Psoas muscle (tissue), 7 donors: ENCODE measurements at regions not wholly inside any gene's neighbourhood (a gene's known extent, or its start where the extent isn't known, plus 50 kb on each side); places are given as distances from the start of the nearest gene placed in this dataset.
A peak's percentile ranks its signal among the peaks of the same experiment; 100 is the strongest.

ENCODE experiments used
- ATAC-seq, 4 donors: fragments of 200-7000 bp; cut with Tn5 transposase; one replicate each; pipeline ENCODE4 v1.9.1; 2020; ENCODE audit warnings: moderate library complexity in 3 of 4, mild to moderate bottlenecking in 2 of 4
- DNase-seq, 2 donors: peaks; one replicate each; pipeline ENCODE4 v3.0.0-alpha.2; 2020
- H3K27ac ChIP-seq: fragments of 200-600 bp; one replicate; pipeline ENCODE4 v1.8.0; 2022
- H3K27me3 ChIP-seq, 3 donors: fragments of 200-600 bp in 1 of 3; one replicate each; pipeline versions ENCODE4 v1.6.1 to v1.8.0; 2013 to 2022; ENCODE audit warnings: low read length in 2 of 3, mild to moderate bottlenecking in 2 of 3, moderate library complexity in 1 of 3; ENCODE audit not compliant: insufficient read depth in 3 of 3
- H3K36me3 ChIP-seq, 2 donors: fragments of 200-600 bp in 1 of 2; one replicate each; pipeline versions ENCODE4 v1.6.1 to v1.8.0; 2013 to 2022; ENCODE audit warnings: low read depth in 1 of 2, mild to moderate bottlenecking in 1 of 2, moderate library complexity in 1 of 2; ENCODE audit not compliant: insufficient read depth in 1 of 2
- H3K4me1 ChIP-seq: fragments of 200-600 bp; one replicate; pipeline ENCODE4 v1.8.0; 2022
- H3K4me3 ChIP-seq: fragments of 200-600 bp; one replicate; pipeline ENCODE4 v1.8.0; 2022; ENCODE audit warnings: mild to moderate bottlenecking
- H3K9me3 ChIP-seq: fragments of 200-600 bp; one replicate; pipeline ENCODE4 v1.8.0; 2022
- CTCF ChIP-seq: fragments of 200-600 bp; IDR thresholded peaks from one replicate; pipeline ENCODE4 v1.8.0; 2022; ENCODE audit warnings: antibody characterized with exemption
- WGBS, 3 donors: extraction: QIAGEN DNeasy Blood & Tissue Kit; methylation state at CpG; one replicate each; pipeline versions ENCODE4 v1.1.6 to v1.1.7; 2013; 5-methylcytosine and 5-hydroxymethylcytosine counted together
- intact Hi-C, 2 donors: fragments of 100-400 bp; cut with DNase I; formaldehyde crosslinking; loops; one replicate each; pipeline versions ENCODE4 v1.11.0 to v1.14.2; 2022
- donor health status: healthy with polysubstance abuse.
- donor health status: DM: no; HTN: no; CAD: no; lungs with moderate emphysema.
- donor health status: Bipolar disorder and iron deficiency.
- donor health status: healthy.
- donor health status: DM: yes; HTN: yes; CAD: no.
- donor health status: DM: no; HTN: no; CAD: no.
- donor health status: DM: yes; HTN: yes; CAD: no.

GRCh38 chr9:75707191-75707590 lies 183.3 kb upstream of the PCSK5 start:
- intact Hi-C loops = no loop called here
- Histone ChIP-seq H3K4me1 (no peaks in the 10 kb centered on the region), H3K9me3 (no peaks in the 10 kb centered on the region), H3K4me3 (no peak overlapping the region), H3K36me3 (no peaks in the 10 kb centered on the region), H3K27me3 (no peaks in the 10 kb centered on the region), H3K27ac (no peak overlapping the region)
- DNase-seq (no peak), ATAC-seq (no peak)
- no peak for TF ChIP-seq CTCF
- WGBS, 3 donors = 75 to 83% (median 79%) methylated on average over 1 to 2 of the region's 2 CpGs

GRCh38 chr9:75709698-75710097 lies 180.8 kb upstream of the PCSK5 start:
- intact Hi-C loops = no loop called here
- 68 to 83% (median 69%) methylated on average over 2 of the region's 2 CpGs for WGBS, 3 donors
- no peaks in the 10 kb centered on the region for H3K9me3 ChIP-seq
- H3K4me1 ChIP-seq = no peaks in the 10 kb centered on the region
- no peak for TF ChIP-seq CTCF
- no peak overlapping the region for H3K27ac ChIP-seq
- DNase-seq (no peak), ATAC-seq (no peak)
- no peaks in the 10 kb centered on the region for H3K36me3 ChIP-seq
- H3K4me3 ChIP-seq = no peak overlapping the region
- no peaks in the 10 kb centered on the region for H3K27me3 ChIP-seq

- Histone ChIP-seq H3K27me3 (no peaks in the 10 kb centered on the region), H3K9me3 (no peaks in the 10 kb centered on the region), H3K36me3 (no peaks in the 10 kb centered on the region), H3K4me3 (no peak overlapping the region), H3K27ac (no peak overlapping the region), H3K4me1 (no peaks in the 10 kb centered on the region)
- ATAC-seq = no peak
- intact Hi-C loops = no loop called here
- TF ChIP-seq CTCF = no peak
- DNase-seq = no peak
Observed at GRCh38 chr9:75712700-75713099, 177.8 kb upstream of the PCSK5 start.

- no peak overlapping the region for H3K4me3 ChIP-seq
- no peaks in the 10 kb centered on the region for H3K36me3 ChIP-seq
- H3K9me3 ChIP-seq = no peaks in the 10 kb centered on the region
- intact Hi-C loops = no loop called here
- no peak for TF ChIP-seq CTCF
- ATAC-seq (no peak), DNase-seq (no peak)
- no peak overlapping the region for H3K27ac ChIP-seq
- no peaks in the 10 kb centered on the region for H3K4me1 ChIP-seq
- 56 to 67% (median 60%) methylated on average over 4 of the region's 4 CpGs for WGBS, 3 donors
- H3K27me3 ChIP-seq = no peaks in the 10 kb centered on the region
Observed at GRCh38 chr9:75713335-75713734, 177.1 kb upstream of the PCSK5 start.

- Histone ChIP-seq H3K27me3 (no peaks in the 10 kb centered on the region), H3K4me1 (no peaks in the 10 kb centered on the region), H3K27ac (no peak overlapping the region), H3K9me3 (no peaks in the 10 kb centered on the region), H3K36me3 (no peaks in the 10 kb centered on the region), H3K4me3 (no peak overlapping the region)
- 52 to 53% (median 53%) methylated on average over 3 of the region's 3 CpGs for WGBS, 3 donors
- no peak for TF ChIP-seq CTCF
- DNase-seq (no peak), ATAC-seq (peak in 2 of 4 donors; percentile 45 to 46)
- intact Hi-C loops = no loop called here
Observed at GRCh38 chr9:75715360-75715759, 175.1 kb upstream of the PCSK5 start.
